GM19023 (cell line): ENCODE measurements at regions not wholly inside any gene's neighbourhood (a gene's known extent, or its start where the extent isn't known, plus 50 kb on each side); places are given as distances from the start of the nearest gene placed in this dataset.

ENCODE experiments used
- ATAC-seq: cut with Tn5 transposase; IDR thresholded peaks from one replicate; pipeline ENCODE4 v1.9.1; 2021; ENCODE audit warnings: mild to moderate bottlenecking, moderate library complexity; ENCODE audit not compliant: unreplicated experiment

GRCh38 chr14:28057359-28058296, 709.0 kb upstream of the FOXG1 start:
- ATAC-seq, result no peak

GRCh38 chr14:28059254-28059653, 707.3 kb upstream of the FOXG1 start:
- no peak for ATAC-seq

DNA sequence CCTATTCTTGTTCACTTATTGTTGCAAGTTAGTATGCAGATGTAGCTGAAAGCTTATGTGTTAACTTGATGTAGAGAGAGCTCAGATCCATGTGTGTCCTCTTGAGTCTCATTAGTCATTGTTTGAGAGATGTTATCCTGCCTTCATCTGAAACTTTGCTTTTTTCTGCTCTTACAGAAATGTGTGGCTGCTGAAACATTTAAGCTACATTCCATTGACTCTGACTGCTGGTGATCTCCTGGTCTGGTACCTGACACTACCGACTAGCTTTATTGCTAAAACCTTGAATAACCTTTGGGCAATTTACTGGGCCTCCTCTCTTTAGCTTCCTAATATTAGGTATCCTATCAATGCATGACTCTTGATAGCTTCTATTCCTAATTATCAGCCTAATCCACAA, 705.6 kb upstream of the FOXG1 start:
- ATAC-seq, result no peak

- ATAC-seq, result no peak
Measured at GRCh38 chr14:28077021-28077420, 689.6 kb upstream of the FOXG1 start.

DNA sequence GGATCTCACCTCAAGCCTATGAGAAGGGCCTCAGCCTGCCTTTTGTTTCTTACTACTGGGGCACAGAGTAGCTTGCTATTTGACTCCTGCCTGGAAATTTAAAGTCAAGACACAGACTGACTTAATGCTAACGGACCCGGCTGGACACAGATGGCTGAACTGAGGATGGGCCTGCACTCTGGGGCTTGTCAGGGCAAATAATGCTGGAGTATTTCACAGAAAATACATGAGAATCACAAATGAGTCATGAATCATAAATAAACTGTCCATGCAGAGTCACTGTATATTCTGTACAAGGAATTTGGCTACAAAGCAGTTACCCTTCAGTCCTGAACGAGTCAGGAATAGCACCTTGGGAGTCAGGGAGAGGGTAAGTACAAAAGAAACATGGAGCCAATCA, 683.2 kb upstream of the FOXG1 start:
- ATAC-seq, result no peak

DNA sequence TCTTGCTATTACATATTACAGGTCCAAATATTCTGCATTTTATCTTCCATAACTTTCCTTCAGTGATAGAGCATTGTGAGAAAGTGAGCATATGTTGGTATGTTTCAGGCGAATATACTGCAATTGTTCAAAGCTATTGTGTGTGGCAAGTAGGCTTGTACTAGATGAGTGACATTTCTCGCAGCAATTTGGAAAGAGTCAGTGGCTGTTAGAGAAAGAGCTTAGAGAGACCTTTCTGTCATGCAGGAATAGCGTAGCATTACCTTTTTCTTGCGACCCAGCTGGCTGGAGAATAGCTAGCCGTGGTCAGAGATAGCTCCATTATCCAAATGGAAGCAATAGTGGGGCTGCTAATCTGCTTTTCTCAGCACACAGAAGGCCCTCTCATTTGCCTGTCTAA, 678.5 kb upstream of the FOXG1 start:
- no peak for ATAC-seq

DNA sequence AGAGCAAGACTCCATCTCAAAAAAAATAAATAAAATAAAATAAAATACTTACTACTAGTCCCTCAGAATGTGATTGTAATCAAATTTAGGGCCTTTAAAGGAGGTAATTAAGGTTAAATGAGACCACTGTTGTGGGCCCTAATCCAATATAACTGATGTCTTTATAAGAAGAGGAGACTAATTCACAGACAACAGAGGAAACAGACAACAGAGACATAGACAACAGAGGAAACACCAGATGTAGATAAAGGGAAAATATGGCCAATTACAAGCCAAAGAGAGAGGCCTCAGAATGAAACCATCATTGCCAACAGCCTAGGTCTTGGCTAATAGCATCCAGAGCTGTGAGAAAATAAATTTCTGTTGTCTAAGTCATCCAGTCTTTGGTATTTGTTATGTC, 669.0 kb upstream of the FOXG1 start:
- no peak for ATAC-seq

- ATAC-seq, result no peak
Measured at GRCh38 chr14:28098856-28099255, 667.7 kb upstream of the FOXG1 start.

GRCh38 chr14:28102001-28102400, 664.6 kb upstream of the FOXG1 start:
- ATAC-seq, result no peak

DNA sequence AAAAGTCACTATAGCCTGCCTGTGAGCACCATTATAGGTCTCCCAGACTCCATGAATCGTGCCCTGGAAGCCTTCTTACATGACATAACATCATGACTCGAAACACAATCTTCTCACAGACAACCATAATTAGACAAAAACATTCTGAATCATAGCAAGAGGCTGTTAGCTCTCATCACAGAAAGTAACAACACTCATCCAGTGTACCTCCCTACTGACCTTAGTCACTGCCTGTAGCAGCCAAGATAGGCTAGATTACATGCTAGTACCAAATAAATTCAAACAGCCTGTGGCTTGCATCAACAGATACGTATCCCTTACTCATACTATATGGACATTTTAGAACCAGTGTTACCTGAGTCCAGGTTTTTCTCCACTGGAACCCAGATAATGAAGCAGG, 663.8 kb upstream of the FOXG1 start:
- no peak for ATAC-seq

- no peak for ATAC-seq
Measured at GRCh38 chr14:28113311-28113710, 653.3 kb upstream of the FOXG1 start.

- ATAC-seq, result no peak
Measured at GRCh38 chr14:28116716-28117115, 649.9 kb upstream of the FOXG1 start.

- ATAC-seq, result no peak
Measured at GRCh38 chr14:28119849-28120248, 646.7 kb upstream of the FOXG1 start.

DNA sequence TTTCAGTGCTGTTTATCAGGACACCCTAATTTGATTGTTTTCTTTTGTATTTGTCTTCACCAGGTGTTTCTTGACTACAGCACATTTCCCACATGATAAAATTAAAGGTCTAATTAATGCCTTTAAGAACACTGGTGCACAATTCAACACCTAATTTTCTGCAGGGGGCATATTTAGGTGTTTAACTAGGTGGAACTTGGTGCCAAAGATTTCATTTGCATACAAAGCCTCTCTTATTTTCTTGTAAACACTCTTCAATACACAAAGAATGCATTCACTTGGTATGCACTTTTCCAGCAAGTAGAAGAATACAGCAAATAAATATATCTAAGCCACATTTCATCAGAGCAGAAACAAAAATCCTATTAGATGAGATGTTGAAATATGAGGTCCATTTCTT, 646.2 kb upstream of the FOXG1 start:
- no peak for ATAC-seq

DNA sequence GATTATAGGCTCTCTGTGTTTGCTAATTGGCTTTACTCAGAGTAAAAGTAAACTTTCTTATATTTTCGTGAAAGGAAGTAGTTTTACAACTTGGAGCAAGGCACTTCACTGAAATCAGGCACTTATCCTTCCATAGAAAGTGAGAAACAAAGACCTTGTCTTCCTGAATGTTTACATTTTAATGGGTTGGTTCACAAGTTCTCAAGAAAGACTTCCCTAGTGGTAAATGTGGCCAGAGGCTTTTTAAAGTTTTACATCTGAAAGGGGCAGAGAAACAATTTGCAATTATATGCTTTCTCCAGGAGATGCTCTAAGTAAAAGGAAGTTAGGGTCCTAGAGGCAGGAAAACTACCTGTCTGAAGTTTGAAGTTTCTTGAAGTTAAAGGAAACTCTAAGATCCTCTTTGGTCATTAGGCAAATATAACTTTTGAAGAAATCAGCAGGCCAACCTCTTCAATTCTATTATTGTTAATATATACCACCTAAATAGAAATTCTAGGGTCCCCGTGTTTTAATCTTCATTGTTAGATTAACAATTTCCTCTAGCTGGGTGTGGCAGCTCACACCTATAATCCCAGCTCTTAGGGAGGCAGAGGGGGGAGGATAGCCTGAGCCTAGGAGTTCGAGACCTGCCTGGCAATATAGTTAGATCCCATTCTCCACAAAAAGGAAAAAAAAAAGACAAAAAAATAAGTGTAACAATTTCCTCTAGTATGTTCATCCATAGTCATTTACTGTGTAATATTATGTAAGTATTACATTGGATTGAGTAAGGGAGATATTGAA, 644.9 kb upstream of the FOXG1 start:
- ATAC-seq, result no peak

GRCh38 chr14:28130610-28131284, 635.8 kb upstream of the FOXG1 start:
- no peak for ATAC-seq

DNA sequence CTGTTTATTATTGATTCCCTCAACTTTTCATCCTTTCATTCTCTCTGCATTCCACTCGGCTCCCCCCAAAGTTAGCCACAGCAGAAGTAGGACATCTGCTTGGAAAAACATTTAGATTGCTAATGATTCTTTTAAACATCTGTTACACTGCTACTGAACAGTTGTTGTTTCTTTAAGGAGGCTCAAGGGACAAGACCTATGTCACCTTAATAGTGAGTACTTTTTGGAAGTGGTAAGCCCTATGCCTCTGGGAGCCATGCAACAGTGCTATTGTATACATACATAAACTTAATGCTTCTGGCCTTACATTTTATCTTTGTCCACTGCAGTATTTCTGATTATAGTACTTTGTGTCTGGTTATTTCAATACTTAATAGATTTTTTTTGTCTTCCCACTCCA, 628.2 kb upstream of the FOXG1 start:
- no peak for ATAC-seq

- ATAC-seq, result no peak
Measured at GRCh38 chr14:28141662-28142061, 624.9 kb upstream of the FOXG1 start.

DNA sequence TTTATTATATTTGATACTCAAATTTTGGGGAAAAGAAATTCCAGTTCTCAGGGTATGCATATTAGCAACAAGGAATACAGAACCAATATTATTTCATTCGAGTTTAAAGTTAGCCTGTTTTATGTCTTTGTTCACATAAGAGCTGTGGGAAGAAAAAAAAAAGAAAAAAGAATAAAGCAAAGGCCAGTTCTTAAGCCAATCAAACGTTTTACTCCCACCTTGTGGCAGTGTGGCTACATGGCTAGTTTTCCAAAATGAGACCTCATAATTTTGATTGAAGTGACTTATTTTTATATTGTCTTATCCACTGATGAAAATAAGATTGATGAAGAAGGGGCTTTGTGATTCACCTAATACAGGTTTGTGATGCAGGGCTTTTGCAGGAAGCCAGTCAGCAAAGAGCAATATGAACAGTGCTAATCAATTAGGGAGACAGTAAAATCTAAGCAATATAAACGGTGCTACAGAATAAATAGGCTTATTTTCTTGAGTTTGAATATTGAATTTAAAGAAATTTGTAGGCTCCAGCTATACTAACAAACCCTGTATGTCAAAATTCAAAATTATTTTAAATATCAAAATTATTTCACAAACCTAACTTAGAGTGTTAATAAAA, 624.1 kb upstream of the FOXG1 start:
- ATAC-seq, result no peak

- no peak for ATAC-seq
Measured at GRCh38 chr14:28143316-28143715, 623.3 kb upstream of the FOXG1 start.

GRCh38 chr14:28151926-28152325, 614.7 kb upstream of the FOXG1 start:
- ATAC-seq, result no peak
